AG09309 (cell line): ENCODE measurements at regions not wholly inside any gene's neighbourhood (a gene's known extent, or its start where the extent isn't known, plus 50 kb on each side); places are given as distances from the start of the nearest gene placed in this dataset.

Experiments
- DNase-seq: peaks from one replicate; pipeline ENCODE4 v3.0.0-alpha.2; 2010; ENCODE audit warnings: low read depth
- H3K4me3 ChIP-seq: 2 replicates; pipeline ENCODE4 v1.5.1; 2011; ENCODE audit warnings: mild to moderate bottlenecking, low read depth, low read length, moderate library complexity; ENCODE audit not compliant: control insufficient read depth
- CTCF ChIP-seq: IDR thresholded peaks from 2 replicates; pipeline ENCODE4 v1.5.1; 2011; ENCODE audit warnings: mild to moderate bottlenecking, low read depth, low read length, inconsistent platforms; ENCODE audit not compliant: insufficient read depth, control insufficient read depth; ENCODE audit errors: missing control alignments

- TF ChIP-seq CTCF = no peak
- DNase-seq = no peak
- H3K4me3 ChIP-seq = no peak overlapping the region
These were observed 373.3 kb upstream of the DIAPH2 start for GRCh38 chrX:96311366-96311765.

- TF ChIP-seq CTCF = no peak
- H3K4me3 ChIP-seq = no peak overlapping the region
- DNase-seq = no peak
These were observed 369.7 kb upstream of the DIAPH2 start for GRCh38 chrX:96314985-96315384.

- TF ChIP-seq CTCF = no peak
- no peak for DNase-seq
- no peak overlapping the region for H3K4me3 ChIP-seq
These were observed 322.8 kb upstream of the DIAPH2 start for GRCh38 chrX:96361844-96362243.

- H3K4me3 ChIP-seq = no peak overlapping the region
- peak; percentile 43 for DNase-seq
- TF ChIP-seq CTCF = peak; percentile 74
These were observed 312.2 kb upstream of the DIAPH2 start for GRCh38 chrX:96372313-96373046.

- no peak for DNase-seq
- no peak for TF ChIP-seq CTCF
- no peak overlapping the region for H3K4me3 ChIP-seq
These were observed 311.6 kb upstream of the DIAPH2 start for GRCh38 chrX:96373047-96373355.

- TF ChIP-seq CTCF = no peak
- DNase-seq = no peak
- no peak overlapping the region for H3K4me3 ChIP-seq
These were observed 308.4 kb upstream of the DIAPH2 start for GRCh38 chrX:96376266-96376665.

- no peak for TF ChIP-seq CTCF
These were observed 304.7 kb upstream of the DIAPH2 start for GRCh38 chrX:96379951-96380350.

More at GRCh38 chrX:96379951-96380350, 304.7 kb upstream of the DIAPH2 start:
- no peak overlapping the region for H3K4me3 ChIP-seq
- no peak for DNase-seq
